ENCODE measurements at regions not wholly inside any gene's neighbourhood (a gene's known extent, or its start where the extent isn't known, plus 50 kb on each side); places are given as distances from the start of the nearest gene placed in this dataset.

DNA sequence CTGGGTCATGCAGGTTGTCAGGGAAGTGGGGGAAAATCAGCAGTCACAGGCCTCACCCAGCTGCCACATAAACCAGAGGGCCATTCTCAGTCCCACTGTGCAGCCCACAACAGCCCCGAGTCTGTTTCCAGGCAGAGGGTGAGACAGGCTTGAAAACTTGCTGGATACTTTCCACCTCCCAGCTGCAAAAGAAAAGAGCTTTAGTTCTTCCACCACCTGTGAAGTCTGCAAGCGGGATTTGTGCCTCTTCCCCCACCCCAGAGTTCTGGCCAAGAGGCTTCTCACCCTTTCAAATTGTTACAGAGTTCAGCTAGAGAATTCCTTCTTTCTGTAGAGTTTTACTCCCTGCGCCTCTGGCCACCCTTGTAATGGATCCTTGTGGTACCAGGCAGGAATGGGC, 115.5 kb upstream of the ZDHHC15 start:
- TF ChIP-seq CTCF (IDR thresholded peaks at IDR 0.05) = no peak
- no peak for TF ChIP-seq POLR2A (IDR thresholded peaks at IDR 0.05)
